HG02870 (cell line): ENCODE measurements at regions not wholly inside any gene's neighbourhood (a gene's known extent, or its start where the extent isn't known, plus 50 kb on each side); places are given as distances from the start of the nearest gene placed in this dataset.
A peak's percentile ranks its signal among the peaks of the same experiment; 100 is the strongest.
"Not testable (repeated sequence)": the region's sequence is repeated elsewhere in the genome, so short reads cannot be mapped to it uniquely, and the experiment has no call there.

ENCODE experiments used
- ATAC-seq: cut with Tn5 transposase; IDR thresholded peaks from one replicate; pipeline ENCODE4 v1.9.1; 2021; ENCODE audit warnings: mild to moderate bottlenecking, moderate library complexity; ENCODE audit not compliant: unreplicated experiment

GRCh38 chr6:17013701-17014100 is 88.1 kb upstream of the STMND1 start:
- ATAC-seq, result no peak

DNA sequence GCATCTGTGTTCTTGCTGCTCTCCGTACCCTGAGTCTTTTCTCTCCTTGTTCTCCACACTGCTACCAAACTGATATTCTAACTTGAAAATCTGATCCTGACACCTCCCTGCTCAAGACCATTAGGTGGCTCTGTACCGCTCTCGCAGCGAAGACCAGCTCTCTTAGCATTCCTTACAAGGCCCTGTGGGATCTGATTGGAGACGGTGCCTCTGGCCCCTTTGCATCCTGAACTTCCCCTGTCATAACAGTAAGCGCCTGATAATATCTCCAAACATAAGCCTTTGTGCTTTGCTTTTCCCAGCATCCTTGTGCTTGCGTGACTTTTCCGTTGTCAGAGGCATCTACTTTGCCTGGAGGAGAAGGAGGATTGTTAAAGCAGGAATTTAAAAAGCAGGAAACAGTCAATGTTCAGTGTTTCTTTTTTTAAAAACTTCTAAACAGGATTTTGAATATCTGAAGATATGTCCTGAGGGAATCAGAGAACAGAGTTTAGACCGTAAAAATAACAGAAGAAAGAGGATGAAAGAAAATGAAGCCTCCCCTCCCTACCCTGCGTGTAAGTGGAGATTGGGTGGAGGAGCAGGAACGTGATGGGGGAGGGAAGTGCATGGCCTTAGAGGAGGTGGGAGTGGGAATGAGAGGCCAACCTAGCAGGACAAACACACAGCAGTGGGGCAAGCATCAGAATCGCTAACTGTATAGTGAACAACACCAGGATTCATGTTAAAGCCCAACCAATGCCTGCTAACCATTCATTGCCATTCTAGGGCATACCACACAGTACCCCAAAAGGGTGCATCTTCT is 89.2 kb upstream of the STMND1 start:
- ATAC-seq, result no peak

- ATAC-seq, result no peak
These were observed 89.9 kb upstream of the STMND1 start for GRCh38 chr6:17011985-17012384.

GRCh38 chr6:17007749-17008148 is 94.1 kb upstream of the STMND1 start:
- no peak for ATAC-seq

GRCh38 chr6:17006543-17006942 is 95.3 kb upstream of the STMND1 start:
- no peak for ATAC-seq

- ATAC-seq, result no peak
These were observed 97.6 kb upstream of the STMND1 start for GRCh38 chr6:17004269-17004668.

DNA sequence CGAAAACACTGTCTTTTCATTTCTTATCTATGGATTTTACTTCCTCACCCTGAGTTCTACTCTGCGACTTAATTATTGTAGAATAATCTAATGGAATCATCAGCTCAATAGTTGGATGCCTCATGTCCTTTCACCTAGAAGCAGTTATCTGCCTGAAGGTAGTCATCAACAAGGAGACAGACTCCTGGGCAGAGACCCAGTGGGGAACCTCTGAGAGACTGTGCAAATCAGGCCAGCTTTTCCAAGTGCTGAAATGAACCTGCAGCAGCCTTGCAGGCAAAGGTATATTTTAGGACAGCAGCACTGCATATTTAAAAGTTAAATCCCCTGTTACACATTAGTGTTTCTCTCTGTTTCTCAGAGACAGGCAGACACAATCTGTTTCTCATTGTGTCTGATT is 99.7 kb upstream of the STMND1 start:
- no peak for ATAC-seq

GRCh38 chr6:17001188-17001587 is 100.7 kb upstream of the STMND1 start:
- no peak for ATAC-seq

GRCh38 chr6:16999491-17000436 is 102.1 kb upstream of the STMND1 start:
- ATAC-seq, result no peak

DNA sequence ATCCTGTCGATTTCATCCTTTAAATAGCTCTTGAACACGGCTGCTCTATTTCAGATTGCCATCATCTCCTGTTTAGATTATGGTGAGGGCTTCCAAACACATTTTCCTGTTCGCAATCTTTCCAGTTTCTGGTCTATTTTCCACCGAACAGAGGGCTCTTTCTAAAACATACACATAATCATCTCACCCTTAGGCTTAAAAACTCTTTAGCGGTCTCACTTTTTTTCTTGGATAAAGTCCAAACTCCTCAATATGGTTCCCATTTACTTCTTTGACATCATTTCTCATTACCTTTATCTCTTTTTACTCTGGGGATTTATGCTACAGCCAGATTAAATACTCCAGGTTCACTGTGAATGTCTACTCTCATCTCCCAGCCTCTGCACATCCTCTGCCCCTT is 103.4 kb upstream of the STMND1 start:
- ATAC-seq, result no peak

DNA sequence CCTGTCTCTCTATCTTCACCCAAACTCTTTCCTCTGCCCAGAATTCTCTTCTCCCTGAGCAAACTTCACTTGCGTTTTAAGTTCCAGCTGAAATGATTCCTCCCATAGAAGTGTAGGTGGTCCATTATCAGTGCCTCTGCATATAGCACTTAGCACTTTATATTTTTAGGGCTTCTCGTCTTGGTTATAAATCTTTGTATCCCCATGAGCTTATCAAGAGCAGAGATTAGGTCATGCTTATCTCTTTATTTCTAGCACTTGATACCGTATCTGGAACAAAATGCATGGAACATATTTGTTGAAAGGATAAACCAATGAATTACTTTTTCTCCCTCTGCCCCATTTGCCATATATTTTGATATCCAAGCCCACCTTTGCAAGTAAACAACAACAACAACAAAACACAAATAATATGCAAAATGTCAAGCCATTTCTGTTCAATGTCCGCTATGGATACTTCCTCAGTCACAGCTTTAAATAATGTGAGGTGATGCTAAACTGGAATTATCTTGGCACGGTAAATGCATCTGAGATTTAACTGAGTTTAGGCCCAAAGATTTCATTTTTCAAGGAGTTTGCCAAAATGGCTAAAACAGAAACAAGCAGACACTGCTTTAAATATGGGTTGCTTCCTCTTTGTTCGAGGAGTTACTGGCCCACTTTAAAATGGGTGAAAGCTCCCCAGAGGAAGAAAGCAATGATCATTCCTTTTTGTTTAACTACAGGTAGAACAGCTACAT is 106.2 kb upstream of the STMND1 start:
- ATAC-seq, result no peak

GRCh38 chr6:16993396-16993795 is 108.5 kb upstream of the STMND1 start:
- no peak for ATAC-seq

DNA sequence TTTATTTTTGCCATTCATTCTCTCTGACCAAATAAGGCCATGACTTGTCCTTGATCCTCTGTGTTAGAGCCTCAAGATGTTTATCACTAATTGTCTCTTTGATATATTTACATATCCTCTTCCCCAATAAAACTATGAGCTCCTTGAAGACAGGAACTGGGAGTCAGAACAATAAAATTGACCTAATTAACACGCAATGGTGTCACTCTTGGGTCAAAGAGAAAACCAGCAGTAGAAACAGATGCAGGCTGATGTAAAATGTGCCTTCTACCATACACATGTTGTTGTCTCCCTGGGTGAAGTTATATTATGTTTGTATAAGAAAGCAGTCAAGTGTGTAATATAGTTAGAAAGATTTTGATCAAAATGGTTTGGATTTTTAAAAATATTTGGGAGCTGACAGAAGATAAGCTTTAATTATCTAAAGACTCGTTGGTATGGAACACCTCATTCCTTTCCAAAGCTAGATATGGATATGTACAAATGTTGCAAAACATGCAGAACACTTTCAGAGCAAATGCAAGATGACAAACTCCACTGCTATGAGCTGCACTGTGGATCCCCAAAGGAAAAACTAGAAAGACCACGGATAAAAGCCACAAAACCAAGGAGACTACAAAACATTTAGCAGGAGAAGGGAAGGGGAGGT is 109.7 kb upstream of the STMND1 start:
- ATAC-seq, result no peak

DNA sequence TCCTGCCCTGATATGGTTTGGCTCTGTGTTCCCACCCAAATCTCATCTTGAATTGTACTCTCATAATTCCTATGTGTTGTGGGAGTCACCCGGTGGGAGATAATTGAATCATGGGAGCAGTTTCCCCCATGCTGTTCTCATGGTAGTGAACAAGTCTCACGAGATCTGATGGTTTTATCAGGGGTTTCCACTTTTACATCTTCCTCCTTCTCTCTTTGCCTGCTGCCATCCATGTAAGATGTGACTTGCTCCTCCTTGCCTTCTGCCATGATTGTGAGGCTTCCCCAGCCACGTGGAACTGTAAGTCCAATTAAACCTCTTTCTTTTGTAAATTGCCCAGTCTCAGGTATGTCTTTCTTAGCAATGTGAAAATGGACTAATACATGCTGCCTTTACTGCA is 111.9 kb upstream of the STMND1 start:
- not testable (repeated sequence) for ATAC-seq

GRCh38 chr6:16989382-16989781 is 112.5 kb upstream of the STMND1 start:
- no peak for ATAC-seq

- no peak for ATAC-seq
These were observed 113.9 kb upstream of the STMND1 start for GRCh38 chr6:16987996-16988395.

GRCh38 chr6:16985513-16986284 is 116.2 kb upstream of the STMND1 start:
- ATAC-seq, result no peak

- ATAC-seq, result peak; percentile 80
These were observed 119.0 kb upstream of the STMND1 start for GRCh38 chr6:16982807-16983206.

- ATAC-seq, result no peak
These were observed 122.0 kb upstream of the STMND1 start for GRCh38 chr6:16979677-16980370.
